Amniotic epithelial cell (primary cell): ENCODE measurements at regions not wholly inside any gene's neighbourhood (a gene's known extent, or its start where the extent isn't known, plus 50 kb on each side); places are given as distances from the start of the nearest gene placed in this dataset.
A peak's percentile ranks its signal among the peaks of the same experiment; 100 is the strongest.
"Not testable (repeated sequence)": the region's sequence is repeated elsewhere in the genome, so short reads cannot be mapped to it uniquely, and the experiment has no call there.

Experiments
- DNase-seq: peaks from one replicate; pipeline ENCODE4 v3.0.0-alpha.2; 2010; ENCODE audit warnings: low read depth

- peak; percentile 38 for DNase-seq
Observed at GRCh38 chr12:91887957-91888356, 257.7 kb downstream of the BTG1 start.

- DNase-seq: no peak
Observed at GRCh38 chr12:91885851-91886731, 259.6 kb downstream of the BTG1 start.

GRCh38 chr12:91884230-91884629 lies 261.4 kb downstream of the BTG1 start:
- DNase-seq: no peak

GRCh38 chr12:91883811-91884210 lies 261.8 kb downstream of the BTG1 start:
- DNase-seq: peak; percentile 66

GRCh38 chr12:91882910-91883309 lies 262.7 kb downstream of the BTG1 start:
- DNase-seq: no peak

- DNase-seq: no peak
Observed at GRCh38 chr12:91880528-91880927, 265.1 kb downstream of the BTG1 start.

GRCh38 chr12:91877456-91878235 lies 268.0 kb downstream of the BTG1 start:
- DNase-seq: no peak

GRCh38 chr12:91877022-91877421 lies 268.6 kb downstream of the BTG1 start:
- DNase-seq: peak; percentile 55

GRCh38 chr12:91875671-91876070 lies 270.0 kb downstream of the BTG1 start:
- not testable (repeated sequence) for DNase-seq

- DNase-seq: no peak
Observed at GRCh38 chr12:91874086-91874865, 271.4 kb downstream of the BTG1 start.

GRCh38 chr12:91871751-91872150 lies 273.9 kb downstream of the BTG1 start:
- no peak for DNase-seq

GRCh38 chr12:91870872-91871707 lies 274.6 kb downstream of the BTG1 start:
- no peak for DNase-seq

GRCh38 chr12:91868054-91868453 lies 277.6 kb downstream of the BTG1 start:
- DNase-seq: no peak

- no peak for DNase-seq
Observed at GRCh38 chr12:91866566-91866965, 279.1 kb downstream of the BTG1 start.

- DNase-seq: no peak
Observed at GRCh38 chr12:91863702-91864101, 281.9 kb downstream of the BTG1 start.

- DNase-seq: no peak
Observed at GRCh38 chr12:91861554-91861953, 284.1 kb downstream of the BTG1 start.

GRCh38 chr12:91859347-91859746 lies 286.3 kb downstream of the BTG1 start:
- DNase-seq: no peak

GRCh38 chr12:91857813-91858542 lies 287.7 kb downstream of the BTG1 start:
- DNase-seq: peak; percentile 18

- DNase-seq: peak; percentile 93
Observed at GRCh38 chr12:91854725-91855124, 290.9 kb downstream of the BTG1 start.

- no peak for DNase-seq
Observed at GRCh38 chr12:91853350-91854127, 292.1 kb downstream of the BTG1 start.
